HG02571 (cell line): ENCODE measurements at regions not wholly inside any gene's neighbourhood (a gene's known extent, or its start where the extent isn't known, plus 50 kb on each side); places are given as distances from the start of the nearest gene placed in this dataset.
"Not testable (repeated sequence)": the region's sequence is repeated elsewhere in the genome, so short reads cannot be mapped to it uniquely, and the experiment has no call there.

Experiments used
- ATAC-seq: cut with Tn5 transposase; IDR thresholded peaks from one replicate; pipeline ENCODE4 v1.9.1; 2021; ENCODE audit warnings: mild to moderate bottlenecking, moderate library complexity; ENCODE audit not compliant: unreplicated experiment

DNA sequence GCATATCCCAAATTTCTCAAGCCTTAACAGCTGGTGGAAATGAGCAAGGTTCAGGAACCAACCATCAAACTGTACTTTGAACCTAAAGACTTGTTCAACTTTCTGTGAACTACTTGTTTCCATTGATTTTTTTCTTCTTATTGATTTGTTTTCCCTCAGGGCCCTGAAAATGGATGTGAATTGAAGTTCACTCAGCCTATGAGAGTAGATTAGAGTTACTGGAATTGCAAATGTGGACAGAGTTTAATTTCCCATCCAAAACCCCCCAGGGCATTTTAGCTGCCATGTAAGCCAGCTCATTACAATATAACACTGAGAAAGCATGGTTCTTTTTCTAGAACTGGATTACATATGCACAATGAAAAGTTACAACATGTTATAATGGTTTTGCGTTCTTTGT lies 1105.7 kb downstream of the REEP3 start:
- no peak for ATAC-seq

DNA sequence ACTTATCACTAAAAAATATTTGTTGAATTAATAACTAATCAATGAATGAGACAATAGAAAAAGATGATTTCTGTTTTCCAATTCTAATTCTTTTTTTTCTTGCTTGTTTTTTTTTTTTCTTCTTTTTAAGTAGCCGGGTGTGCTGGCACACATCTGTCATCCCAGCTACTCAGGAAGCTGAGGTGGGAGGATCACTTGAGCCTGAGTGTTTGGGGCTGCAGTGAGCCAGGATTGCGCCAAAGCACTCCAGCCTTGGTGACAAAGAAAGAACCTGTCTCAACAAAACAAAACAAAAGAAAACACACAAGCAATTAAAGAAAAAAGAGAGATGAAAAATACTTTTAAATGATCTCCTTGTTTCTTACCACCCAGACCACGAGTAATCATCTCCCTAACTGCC lies 1109.3 kb downstream of the REEP3 start:
- no peak for ATAC-seq

DNA sequence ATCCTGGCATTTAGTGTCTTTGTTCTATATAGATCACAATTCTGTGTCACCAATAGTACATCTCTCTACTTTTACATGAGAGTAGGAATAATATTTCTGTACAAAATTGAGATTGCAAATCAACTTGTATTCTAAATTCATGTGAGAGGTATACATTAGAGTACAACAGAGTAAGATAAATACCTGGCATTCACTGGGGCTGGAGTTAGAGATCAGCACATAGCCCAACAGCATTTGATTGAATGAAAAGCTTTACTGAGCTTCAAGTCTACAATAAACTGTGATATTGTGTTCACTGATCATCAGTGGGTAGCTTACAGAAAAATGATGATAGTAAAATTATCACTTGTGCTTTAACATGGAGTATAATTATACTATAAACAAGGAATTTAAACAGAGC lies 1114.7 kb downstream of the REEP3 start:
- no peak for ATAC-seq

DNA sequence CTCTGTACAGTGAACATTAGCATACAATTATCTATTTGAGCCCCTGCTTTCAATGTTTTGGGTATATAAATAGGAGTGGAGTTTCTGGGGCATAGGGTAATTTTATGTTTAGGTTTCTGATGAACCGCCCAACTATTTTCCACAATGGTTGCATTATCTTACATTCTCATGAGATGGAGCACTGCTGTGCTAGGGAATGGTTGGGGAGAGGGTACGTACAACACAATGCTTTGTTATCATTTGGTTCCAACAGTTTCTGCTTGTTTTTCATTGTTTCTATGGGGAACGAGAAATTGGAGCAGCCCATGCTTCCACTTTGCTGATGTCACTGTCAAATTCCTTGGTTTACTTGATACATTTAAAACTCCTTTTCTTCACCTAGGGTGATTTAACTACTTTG lies 1115.3 kb downstream of the REEP3 start:
- ATAC-seq: no peak

DNA sequence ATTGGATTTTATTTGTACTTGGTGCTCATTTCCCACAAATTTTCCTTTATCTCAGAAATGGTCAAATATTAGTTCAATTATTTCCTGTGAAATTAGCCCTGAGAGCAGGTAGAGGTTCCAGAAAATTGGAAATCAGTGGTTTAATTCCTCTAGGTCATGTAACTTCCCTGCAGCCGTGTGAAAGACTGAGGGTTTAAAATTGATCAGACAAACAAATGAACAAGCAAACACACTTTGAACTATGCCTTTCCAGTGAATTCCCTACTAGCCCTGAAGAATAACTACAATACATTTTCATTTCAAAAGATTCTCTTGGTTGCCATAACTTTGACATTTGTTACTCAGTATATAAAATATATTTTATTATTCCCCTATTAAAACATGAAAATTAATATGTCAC lies 1116.7 kb downstream of the REEP3 start:
- no peak for ATAC-seq

DNA sequence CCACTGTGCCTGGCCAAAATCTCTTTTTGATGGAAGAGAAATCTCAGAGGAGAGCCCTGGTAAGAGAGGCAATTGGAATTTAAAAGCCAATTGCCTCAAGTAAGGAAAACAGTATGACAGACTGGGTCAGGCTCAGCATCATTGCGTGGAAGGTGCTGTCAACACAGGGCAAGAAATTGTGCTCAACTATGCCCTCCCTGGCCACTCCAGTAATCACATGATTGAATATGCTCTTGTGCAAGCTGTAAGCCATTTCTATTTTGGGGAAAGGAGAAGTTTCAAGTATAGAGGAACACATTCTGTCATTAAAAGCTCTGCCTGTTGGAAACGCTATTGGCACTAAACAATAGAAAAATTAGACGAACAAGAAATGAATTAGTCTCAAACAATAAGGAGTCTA lies 1127.7 kb downstream of the REEP3 start:
- no peak for ATAC-seq

DNA sequence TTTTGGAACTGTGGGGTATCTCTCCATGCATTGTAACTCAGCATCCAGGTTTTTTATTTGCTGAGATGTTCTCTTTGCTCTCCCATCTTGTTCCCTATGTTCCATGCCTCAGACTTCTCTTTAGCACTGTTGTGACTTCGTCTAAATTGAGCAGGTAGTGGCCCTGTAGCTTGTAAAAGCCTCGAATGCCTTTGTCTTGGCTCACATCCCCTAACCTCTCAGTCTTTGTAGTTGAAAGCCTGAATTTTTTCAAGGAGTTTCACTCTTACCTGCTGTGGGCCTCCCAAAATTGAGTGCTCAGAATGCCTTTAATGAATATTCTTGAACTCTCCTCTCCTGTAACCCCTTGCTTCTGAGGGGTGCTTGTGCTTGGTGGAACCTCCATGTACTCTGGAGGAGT lies 1137.3 kb downstream of the REEP3 start:
- ATAC-seq: no peak

DNA sequence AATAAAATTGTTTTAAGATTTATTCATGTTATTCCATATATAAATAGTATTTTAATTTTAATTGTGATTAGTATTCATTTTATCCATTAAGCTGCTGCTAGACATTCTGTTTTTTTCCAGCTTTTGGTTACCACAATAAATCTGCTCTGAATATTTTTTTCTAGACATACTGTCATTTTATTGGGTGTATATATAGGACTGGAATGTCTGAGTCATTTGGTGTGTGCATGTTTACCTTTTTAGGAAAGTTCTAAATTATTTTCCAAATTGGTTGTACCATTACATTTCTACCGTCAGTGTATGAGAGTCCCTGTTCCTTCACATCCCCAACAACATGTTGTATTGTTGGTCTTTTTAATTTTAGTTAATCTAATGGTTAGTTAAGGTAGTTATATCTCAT lies 1138.1 kb downstream of the REEP3 start:
- no peak for ATAC-seq

DNA sequence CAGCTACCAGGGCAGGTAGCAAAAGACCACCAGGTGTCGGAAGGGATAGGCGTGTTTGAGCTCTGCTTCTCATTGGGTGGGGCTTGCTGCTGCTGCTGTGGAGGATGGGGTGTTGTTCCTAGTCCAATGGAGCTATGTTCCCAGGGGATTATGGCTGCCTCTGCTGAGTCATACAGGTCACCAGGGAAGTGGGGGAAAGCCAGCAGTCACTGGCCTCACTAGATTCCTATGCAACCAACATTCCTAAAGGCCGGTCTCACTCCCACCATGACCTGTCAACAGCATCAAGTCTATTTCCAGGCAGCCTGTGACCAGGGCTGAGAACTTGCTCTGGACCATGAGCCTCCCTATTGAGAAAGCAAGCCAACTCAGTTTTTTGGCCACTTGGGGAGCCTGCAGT lies 1160.8 kb downstream of the REEP3 start:
- ATAC-seq: no peak

DNA sequence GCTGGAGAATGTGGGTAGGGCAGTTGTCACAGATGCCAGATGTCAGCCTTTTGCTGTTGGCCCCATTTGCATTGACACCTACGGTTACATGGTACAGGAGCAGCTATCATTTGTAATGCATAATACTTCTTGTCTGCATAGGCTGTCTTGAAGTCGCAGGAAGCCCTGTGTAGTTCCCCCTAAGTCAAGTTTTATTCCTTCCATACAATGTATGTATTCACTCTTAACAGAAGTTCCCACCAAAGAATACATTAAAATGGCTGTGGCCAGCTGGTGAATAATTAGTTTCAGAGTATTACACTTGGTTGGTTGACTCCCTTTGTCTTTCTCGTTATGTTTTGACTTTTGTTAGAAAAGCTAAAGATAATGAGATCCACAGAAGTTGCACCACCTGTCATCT lies 1169.0 kb downstream of the REEP3 start:
- ATAC-seq: no peak

DNA sequence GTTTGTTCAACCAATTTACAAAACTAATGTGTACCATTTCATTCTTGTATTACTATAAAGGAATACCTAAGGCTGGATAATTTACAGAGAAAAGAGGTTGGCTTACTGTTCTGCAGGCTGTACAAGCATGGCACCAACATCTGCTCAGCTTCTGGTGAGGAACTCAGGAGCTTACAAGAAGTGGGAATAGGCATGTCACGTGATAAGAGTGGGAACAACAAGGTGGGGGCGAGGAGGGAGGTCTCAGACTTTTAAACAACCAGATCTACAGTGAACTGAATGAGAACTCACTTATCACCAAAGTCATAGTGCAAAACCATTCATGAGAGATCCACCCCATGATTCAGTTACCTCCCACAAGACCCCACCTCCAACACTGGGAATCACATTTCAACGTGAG lies 1178.0 kb downstream of the REEP3 start:
- no peak for ATAC-seq

DNA sequence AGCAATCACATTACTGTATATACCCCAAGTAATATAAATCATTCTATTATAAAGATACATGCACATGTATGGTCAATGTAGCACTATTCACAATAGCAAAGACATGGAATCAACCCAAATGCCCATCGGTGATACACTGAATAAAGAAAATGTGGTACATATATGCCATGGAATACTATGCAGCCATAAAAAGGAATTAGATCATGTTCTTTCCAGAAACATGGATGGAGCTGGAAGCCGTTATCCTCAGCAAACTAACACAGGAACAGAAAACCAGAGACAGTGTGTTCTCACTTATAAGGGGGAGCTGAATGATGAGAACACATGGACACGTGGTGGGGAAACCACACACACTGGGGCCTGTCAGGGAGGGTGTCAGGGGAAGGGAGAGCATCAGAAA lies 1180.9 kb downstream of the REEP3 start:
- ATAC-seq: not testable (repeated sequence)

DNA sequence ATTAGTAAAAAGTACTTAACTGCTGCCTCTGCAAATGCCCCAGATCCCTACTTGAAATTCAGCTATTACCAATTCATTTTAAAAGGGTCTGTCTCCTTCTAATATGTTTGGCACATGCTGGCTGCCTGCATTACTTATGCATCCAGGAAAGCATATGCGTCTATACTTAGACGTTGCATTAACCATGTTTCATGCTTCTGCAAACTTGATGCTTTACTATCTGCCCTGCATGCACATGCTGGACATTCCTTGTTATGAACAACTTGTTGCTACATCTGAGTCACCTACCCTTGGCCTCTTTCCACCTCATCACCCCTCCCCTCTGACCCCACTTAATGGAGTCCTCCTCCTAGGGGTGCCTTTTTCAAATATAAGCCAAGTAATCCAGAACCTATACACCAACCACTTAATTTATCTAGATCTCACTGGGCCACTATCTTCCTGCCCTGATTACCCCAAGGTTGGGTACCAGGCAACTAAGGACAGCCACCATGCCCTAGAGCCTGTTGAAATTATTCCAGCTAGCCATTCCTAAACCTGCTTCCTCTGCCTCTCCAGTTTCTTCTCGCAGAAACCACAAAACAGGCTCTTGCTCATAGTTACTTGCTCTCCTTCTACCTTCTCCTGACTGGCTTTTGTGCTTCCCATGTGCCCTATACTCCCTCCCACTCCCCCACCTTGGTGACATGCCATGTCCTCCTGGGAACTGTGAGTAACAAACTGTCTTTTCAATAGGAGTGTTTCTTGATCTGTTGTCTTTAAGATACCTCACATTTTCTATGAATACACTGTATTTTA lies 1187.9 kb downstream of the REEP3 start:
- no peak for ATAC-seq

DNA sequence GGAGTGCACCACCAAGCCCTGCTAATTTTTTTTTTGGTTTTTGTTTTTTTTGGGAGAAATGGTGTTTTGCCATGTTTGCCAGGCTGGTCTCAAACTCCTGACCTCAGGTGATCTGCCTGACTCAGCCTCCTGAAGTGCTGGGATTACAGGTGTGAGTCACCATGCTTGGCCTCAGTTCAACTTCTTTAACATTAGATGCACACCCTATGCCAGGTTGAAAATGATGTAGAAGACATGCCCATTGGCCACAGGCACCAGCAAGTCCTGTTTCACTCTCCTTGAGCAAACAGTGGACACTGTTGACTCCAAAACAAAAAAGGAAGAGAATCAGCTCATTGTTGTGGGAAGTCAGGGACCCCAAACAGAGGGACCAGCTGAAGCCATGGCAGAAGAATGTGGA lies 1205.3 kb downstream of the REEP3 start:
- no peak for ATAC-seq

DNA sequence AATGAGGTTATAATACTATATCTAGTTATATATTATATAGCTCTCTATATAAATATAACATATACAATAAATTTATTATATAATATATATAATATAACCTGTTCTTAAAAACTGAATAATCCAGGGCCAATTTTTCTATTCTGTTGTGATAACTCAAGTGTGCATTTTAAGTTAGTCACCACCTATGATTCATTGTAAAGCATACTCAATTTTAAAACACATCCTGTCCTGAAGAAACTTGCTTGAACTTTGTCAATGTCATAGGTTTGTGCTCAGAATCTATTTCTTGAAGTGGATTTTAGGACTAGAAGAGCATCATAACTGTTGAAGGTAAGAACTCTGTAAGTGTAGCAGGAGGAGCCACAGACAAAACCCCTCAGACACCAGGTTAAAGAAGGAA lies 1209.8 kb downstream of the REEP3 start:
- ATAC-seq: no peak

DNA sequence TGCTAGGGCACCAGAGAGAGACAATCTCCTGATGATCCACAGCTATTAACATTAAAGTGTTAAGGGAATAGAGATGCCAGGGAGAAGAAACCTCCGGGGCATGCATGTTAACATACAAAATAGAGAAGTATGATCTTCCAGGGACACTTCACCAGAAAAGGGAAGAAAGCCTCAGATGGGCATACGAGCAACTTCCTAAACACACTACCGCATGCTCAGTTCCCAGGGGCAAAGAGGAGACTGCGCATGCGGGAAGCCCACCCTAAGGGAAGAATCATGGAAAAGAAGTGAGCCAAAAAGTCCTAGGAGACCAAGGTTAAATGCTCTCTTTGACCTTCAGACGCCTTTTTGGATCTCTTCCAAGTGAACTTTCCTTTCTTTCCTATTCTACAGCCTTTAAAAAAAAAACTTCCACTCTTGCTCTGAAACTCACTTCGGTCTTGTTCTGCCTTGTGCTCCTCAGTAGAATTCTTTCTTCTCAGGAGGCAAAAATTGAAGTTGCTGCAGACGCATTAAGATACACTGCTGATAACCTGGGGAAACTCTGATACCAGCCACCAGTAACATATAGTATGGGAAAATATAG lies 1211.3 kb downstream of the REEP3 start:
- no peak for ATAC-seq

DNA sequence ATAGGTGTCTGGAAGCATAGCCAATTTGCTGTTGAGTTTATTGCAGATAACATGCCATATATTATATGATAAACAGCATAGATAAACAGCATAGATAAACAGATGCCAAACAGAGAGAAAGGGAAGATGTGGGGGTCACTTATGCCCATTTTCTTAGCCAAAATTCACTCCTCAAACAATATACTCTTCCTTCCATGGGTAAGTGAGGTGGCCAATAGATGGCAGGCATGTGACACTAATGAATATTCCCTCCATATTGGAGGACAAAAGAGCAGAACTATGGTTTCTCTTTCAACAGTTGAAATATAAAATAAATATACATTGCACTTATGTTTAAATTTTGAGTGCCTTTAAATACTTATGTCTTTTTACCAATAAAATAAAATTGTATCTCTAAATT lies 1212.8 kb downstream of the REEP3 start:
- ATAC-seq: no peak

DNA sequence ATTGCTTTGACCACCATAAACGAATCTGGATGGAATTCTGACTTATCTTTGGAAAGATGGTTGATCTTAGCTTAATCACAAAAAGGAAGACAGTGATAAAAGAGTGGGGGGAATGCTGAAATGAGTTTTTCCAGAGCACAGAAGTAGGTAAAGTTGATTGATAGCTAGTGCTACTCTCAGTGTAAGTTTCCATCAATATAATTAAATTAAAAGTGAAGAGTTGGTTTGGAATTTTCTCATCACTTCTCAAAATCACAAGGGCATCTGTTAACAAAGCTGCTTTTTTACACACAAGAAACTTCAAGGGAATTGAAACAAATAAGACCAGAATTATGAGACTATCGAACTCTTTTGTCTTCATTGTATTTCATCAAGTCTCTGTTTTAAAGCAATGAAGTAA lies 1217.3 kb downstream of the REEP3 start:
- no peak for ATAC-seq

DNA sequence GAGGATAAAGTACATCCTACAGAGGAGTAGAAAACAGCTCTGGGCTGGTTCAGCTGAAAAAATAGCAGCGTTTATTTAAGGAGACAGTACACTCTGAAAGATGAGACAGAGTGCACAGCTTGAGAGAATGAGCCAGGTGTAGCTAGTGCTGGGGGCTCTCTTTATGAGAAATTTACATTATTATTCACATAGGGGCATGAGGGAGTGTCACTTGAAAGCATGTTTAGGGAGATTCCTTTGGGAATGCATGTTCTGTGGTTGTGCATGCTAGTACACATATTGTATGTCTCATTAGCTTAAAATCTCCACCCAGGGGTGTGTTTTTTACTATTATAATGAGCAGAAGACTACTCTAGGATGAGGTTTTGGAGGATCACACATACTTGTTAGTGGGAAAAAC lies 1224.4 kb downstream of the REEP3 start:
- no peak for ATAC-seq

DNA sequence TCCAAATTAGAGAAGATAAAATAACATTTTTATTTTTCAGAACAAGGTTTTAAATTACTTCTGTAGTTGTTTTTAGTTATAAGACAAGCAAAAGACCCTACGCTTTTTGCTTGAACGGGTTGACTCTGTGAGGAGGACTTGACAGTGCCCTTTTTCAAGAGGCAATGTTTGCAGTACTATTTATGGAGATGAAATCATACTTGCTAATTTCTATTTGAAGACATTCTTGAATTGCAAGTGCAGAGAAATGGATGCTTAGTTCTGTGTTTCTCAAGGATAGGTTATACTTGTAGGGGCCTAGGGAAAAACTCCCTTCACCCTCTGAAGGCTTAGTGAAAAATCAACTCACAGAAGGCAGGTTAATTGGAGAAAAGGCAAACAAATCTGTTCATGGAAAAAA lies 1229.5 kb downstream of the REEP3 start:
- no peak for ATAC-seq

DNA sequence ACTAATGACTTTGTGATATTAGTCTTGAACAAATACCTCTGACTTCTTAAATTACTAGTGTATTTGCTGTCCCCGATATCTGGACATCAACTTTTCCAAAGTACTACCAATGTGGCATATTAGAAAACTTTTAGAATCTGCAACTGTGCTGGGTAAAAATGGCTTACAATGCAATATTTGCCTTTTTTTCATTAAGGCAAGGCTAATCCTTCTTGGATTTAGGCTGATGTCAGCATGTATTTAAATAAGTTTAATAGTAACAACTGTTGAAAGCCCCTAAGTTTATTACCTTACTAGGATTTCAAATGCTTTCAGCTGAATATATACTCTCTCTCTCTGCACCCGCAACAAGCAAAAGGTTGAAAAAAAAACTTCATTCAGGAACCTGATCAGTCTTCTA lies 1232.3 kb downstream of the REEP3 start:
- ATAC-seq: no peak

DNA sequence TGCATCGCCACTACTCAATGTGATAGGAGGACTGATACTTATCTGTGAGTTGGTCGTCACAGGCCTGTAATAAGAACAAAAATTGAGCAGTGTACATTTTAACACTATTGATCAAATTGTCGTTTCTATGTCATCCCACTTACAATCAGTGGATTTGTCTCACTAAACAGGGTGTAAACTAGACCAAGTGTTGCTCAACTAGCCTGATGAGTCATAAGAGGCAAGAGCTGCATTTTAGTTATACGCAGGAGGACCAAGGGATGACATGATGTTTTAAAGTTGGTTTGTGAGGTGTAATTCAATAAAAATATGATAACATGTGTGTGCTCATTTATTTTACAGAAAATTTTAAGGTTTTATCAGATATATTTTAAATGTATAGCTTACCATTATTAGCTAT lies 1239.2 kb downstream of the REEP3 start:
- no peak for ATAC-seq

DNA sequence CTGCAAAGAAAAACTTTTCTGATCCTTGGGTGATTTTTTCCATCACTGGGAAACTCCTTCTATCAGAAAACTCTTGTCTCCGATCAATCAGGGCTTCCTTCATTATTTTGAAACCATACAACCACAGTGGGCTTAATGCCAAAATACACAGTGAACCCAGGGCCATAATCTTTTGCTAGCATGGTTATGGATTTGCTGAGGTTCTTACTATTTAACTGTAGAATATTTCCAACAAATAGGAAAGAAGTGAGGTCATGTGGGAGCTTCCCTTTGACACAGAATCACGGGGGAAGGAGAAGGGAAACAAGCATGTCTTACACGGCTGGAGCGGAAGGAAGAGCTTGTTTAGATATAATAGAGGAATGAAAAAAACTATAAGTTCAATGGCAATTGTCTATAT lies 1241.7 kb downstream of the REEP3 start:
- no peak for ATAC-seq
